ENCODE measurements at regions not wholly inside any gene's neighbourhood (a gene's known extent, or its start where the extent isn't known, plus 50 kb on each side); places are given as distances from the start of the nearest gene placed in this dataset.

DNA sequence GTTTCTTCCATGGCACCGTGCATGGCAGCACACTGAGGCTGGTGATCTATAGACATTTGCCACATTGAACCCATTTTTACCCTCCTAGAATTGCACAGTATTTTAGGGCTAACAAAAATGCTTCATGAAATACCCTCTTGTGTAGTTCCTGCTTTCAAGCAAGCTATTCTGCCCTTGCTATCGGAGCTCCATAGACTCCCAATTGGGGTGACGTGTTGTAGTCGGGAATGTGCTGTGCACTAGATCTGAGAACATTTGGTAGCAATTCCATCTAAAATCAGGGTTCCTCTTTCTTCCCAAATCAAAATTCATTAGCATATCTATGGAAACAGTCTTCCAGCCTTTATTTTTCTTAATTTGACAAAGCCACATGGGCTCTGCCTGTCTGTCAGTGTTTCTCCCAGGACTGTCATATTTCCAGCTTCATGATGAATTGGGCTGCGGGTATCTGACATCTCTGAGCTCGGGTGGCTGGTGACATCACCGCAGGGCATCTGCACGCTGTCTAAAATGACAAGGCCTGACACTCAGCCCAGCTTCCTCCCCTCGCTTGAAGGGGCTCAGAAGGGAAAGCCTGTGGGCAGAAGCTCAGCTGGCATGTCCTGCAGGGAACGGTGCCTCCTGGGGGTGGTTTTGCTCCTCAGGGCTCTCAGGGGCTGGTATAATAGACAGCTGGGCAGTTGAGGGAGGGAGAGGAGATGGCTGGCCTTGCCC is 406.4 kb downstream of the QKI start:
- Mint-ChIP-seq H3K27me3 (peaks cover 6 to 9% of the 10 kb centered on the region in 2 donors), H3K4me1 (no peaks in the 10 kb centered on the region), H3K36me3 (no peaks in the 10 kb centered on the region), H3K4me3 (no peak overlapping the region), H3K9me3 (peaks cover 0 to 2% (median 0%) of the 10 kb centered on the region in 5 donors), H3K27ac (no peak overlapping the region)
- H3K27me3 ChIP-seq (ENCODE audit: insufficient read depth, low read length, poor library complexity, severe bottlenecking), result no peaks in the 10 kb centered on the region
- no peaks in the 10 kb centered on the region for H3K36me3 ChIP-seq (ENCODE audit: insufficient read depth, low read length)
- H3K27ac ChIP-seq (ENCODE audit: low read depth, low read length), result no peak overlapping the region
- H3K4me3 ChIP-seq (ENCODE audit: low read length), result no peak overlapping the region
- POLR2A ChIA-PET, result no interaction called here
- H3K4me1 ChIP-seq (ENCODE audit: insufficient read depth, low read length), result no peaks in the 10 kb centered on the region
- no peak for DNase-seq
- no peaks in the 10 kb centered on the region for H3K9me3 ChIP-seq (ENCODE audit: low read length)
- CTCF ChIA-PET, result interaction anchor here (1.5 kb wide), 1 partner anchor 13 kb away, joined by 3 read pairs; no protein-coding TSS in a partner anchor

DNA sequence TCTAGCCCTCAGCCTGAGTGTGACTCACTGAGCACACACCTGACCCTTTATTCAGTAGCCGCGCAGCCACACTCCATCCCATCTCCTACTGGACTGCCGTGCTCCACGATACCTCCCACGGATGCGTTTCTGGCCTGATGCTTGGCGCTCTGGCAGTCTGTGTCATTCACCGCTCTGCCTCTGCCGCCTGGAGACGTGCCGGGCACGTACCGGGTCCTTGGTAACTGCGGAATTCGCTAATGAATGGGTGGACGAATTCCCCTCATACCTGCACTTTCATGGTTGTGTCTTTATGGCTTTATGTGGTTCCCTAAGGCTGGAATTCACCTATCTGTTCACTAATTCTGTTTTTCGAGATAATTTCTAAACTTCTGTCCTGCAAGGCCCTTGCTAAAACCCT is 405.7 kb downstream of the QKI start:
- CTCF ChIA-PET, result no interaction called here
- POLR2A ChIA-PET, result no interaction called here

DNA sequence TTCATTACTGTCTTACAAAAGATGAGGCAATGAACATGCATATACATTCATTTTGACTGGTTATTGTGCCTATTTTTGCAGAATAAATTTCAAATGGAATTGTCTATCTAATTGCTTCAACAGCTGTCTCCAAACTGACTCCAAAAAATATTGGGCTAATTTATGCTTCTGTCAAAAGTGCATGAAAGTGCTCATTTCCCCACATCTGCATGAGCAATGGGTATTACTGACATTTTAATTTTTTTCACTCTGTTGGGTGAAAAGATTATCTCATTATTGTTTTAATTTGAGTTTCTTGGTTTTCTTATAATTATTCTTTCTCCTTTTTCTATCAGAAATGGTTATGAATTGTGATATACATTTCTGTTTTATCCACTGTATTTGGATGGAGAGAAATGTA is 404.2 kb downstream of the QKI start:
- Mint-ChIP-seq H3K9me3 (peaks cover 0 to 2% (median 0%) of the 10 kb centered on the region in 5 donors), H3K27ac (no peak overlapping the region), H3K4me1 (peaks cover 0 to 2% (median 0%) of the 10 kb centered on the region in 3 donors), H3K4me3 (no peak overlapping the region), H3K27me3 (peaks cover 9 to 10% of the 10 kb centered on the region in 2 donors), H3K36me3 (no peaks in the 10 kb centered on the region)
- Histone ChIP-seq H3K27me3 (ENCODE audit: insufficient read depth, low read length, poor library complexity, severe bottlenecking) (no peaks in the 10 kb centered on the region), H3K4me3 (ENCODE audit: low read length) (no peak overlapping the region), H3K27ac (ENCODE audit: low read depth, low read length) (no peak overlapping the region), H3K9me3 (ENCODE audit: low read length) (no peaks in the 10 kb centered on the region), H3K36me3 (ENCODE audit: insufficient read depth, low read length) (no peaks in the 10 kb centered on the region), H3K4me1 (ENCODE audit: insufficient read depth, low read length) (no peaks in the 10 kb centered on the region)
- POLR2A ChIA-PET, result no interaction called here
- CTCF ChIA-PET, result no interaction called here
- no peak for DNase-seq

More for the DNA sequence above, 405.7 kb downstream of the QKI start:
- Mint-ChIP-seq H3K9me3 (peaks cover 0 to 2% (median 0%) of the 10 kb centered on the region in 5 donors), H3K27ac (peak overlapping the region in 1 of 8 donors; percentile 38), H3K4me3 (no peak overlapping the region), H3K4me1 (no peaks in the 10 kb centered on the region), H3K27me3 (peaks cover 7 to 9% of the 10 kb centered on the region in 2 donors), H3K36me3 (no peaks in the 10 kb centered on the region)
- H3K27me3 ChIP-seq (ENCODE audit: insufficient read depth, low read length, poor library complexity, severe bottlenecking), result no peaks in the 10 kb centered on the region
- H3K4me1 ChIP-seq (ENCODE audit: insufficient read depth, low read length), result no peaks in the 10 kb centered on the region
- H3K4me3 ChIP-seq (ENCODE audit: low read length), result no peak overlapping the region
- no peak overlapping the region for H3K27ac ChIP-seq (ENCODE audit: low read depth, low read length)
- no peaks in the 10 kb centered on the region for H3K36me3 ChIP-seq (ENCODE audit: insufficient read depth, low read length)
- DNase-seq, result no peak
- H3K9me3 ChIP-seq (ENCODE audit: low read length), result no peaks in the 10 kb centered on the region

DNA sequence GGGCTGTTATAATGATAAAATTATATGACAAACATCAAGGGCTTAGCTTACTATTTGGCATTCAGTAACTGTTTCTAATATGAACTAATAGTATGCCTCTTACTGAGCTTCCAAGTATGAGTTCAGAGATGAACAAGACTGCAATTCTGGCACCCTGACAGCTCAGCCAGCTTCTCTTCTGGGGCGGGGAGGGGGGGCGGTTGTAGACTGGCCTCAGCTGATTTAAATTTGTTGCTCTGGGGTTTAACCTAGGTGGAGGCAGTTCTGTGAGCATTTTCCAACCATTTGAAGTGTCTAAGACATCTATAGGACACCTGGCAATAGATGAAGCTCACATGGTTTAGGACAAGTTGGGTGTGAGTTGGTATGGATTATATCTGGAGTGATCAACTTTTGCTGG is 401.9 kb downstream of the QKI start:
- Histone ChIP-seq H3K27me3 (ENCODE audit: insufficient read depth, low read length, poor library complexity, severe bottlenecking) (no peaks in the 10 kb centered on the region), H3K4me3 (ENCODE audit: low read length) (no peak overlapping the region), H3K27ac (ENCODE audit: low read depth, low read length) (no peak overlapping the region), H3K36me3 (ENCODE audit: insufficient read depth, low read length) (no peaks in the 10 kb centered on the region), H3K4me1 (ENCODE audit: insufficient read depth, low read length) (no peaks in the 10 kb centered on the region), H3K9me3 (ENCODE audit: low read length) (no peaks in the 10 kb centered on the region)
- CTCF ChIA-PET, result interaction anchor here (1.3 kb wide), 1 partner anchor 11 kb away, joined by 4 read pairs; no protein-coding TSS in a partner anchor
- POLR2A ChIA-PET, result no interaction called here
- Mint-ChIP-seq H3K36me3 (no peaks in the 10 kb centered on the region), H3K27me3 (peaks cover 3 to 5% of the 10 kb centered on the region in 2 donors), H3K4me1 (peaks cover 0 to 2% (median 0%) of the 10 kb centered on the region in 3 donors), H3K4me3 (no peak overlapping the region), H3K27ac (peak overlapping the region in 1 of 8 donors; percentile 61), H3K9me3 (peaks cover 0 to 2% (median 0%) of the 10 kb centered on the region in 5 donors)
- DNase-seq, result no peak

DNA sequence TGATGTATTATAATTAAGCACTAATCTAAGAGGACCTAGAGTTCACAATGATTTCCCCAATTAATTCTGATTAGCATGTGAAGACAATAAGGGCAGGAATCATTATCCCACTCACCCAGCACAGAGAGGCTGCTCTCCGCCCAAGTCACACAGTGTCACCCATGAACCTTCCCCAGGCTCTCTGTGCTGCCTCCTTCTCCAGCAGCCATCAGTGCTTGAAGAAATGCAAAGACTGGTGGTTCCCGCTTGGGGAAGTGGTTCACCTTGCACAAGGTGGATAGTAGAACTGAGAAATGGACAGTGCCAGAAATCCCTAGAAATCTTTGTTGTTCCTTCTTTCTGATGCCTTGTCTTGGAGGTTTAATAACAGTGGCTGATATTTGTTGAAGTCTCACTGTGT is 401.3 kb downstream of the QKI start:
- H3K27me3 ChIP-seq (ENCODE audit: insufficient read depth, low read length, poor library complexity, severe bottlenecking), result no peaks in the 10 kb centered on the region
- H3K4me1 ChIP-seq (ENCODE audit: insufficient read depth, low read length), result no peaks in the 10 kb centered on the region
- Mint-ChIP-seq H3K4me3 (no peak overlapping the region), H3K27me3 (peaks cover 3 to 5% of the 10 kb centered on the region in 2 donors), H3K4me1 (peaks cover 0 to 2% (median 0%) of the 10 kb centered on the region in 3 donors), H3K27ac (no peak overlapping the region), H3K9me3 (peaks cover 0 to 2% (median 0%) of the 10 kb centered on the region in 5 donors), H3K36me3 (no peaks in the 10 kb centered on the region)
- ChIA-PET CTCF (interaction anchor here (1.3 kb wide), 1 partner anchor 11 kb away, joined by 4 read pairs; no protein-coding TSS in a partner anchor), POLR2A (no interaction called here)
- H3K4me3 ChIP-seq (ENCODE audit: low read length), result no peak overlapping the region
- H3K27ac ChIP-seq (ENCODE audit: low read depth, low read length), result no peak overlapping the region
- no peaks in the 10 kb centered on the region for H3K36me3 ChIP-seq (ENCODE audit: insufficient read depth, low read length)
- no peaks in the 10 kb centered on the region for H3K9me3 ChIP-seq (ENCODE audit: low read length)
- no peak for DNase-seq

DNA sequence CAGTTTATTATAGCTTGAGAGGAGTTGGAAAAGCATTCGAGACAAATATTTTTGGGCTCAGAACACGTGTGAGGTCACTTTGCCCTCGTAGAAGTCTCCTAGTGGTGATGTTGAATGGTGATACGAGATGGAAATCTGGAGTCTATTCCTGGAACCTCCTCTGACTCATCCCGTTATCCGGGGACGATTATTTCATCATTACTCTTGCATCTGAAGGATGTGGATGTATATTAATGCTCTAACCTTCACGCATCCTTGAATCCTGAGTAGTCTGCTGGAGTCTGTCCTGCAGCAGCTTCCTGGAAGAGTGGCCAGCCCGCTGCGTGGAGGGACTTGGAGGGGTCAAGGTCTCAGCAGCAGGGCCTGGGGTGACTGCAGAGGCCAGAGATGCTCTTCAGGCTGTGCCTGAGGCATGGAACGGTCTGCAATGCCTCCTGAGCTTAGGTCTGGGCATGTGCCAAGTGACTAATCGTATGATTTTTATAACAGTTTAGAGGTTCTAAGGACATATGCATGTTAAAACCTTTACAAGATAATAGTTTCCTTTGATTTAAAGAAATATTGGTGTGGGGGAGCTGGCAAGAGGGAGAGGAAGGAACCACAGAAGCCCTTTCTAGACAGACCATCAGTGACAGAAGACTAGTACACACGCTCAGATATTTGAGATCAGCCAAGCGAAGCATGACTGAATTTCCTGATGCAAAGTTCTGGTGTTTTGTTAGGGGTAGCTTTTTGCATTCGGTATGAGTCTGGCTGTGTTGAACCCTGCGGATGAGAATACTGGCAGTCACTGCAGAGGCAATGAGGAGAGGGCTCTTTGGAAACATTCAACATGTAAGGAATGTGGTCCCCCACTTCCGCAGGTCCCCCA is 400.2 kb downstream of the QKI start:
- no peaks in the 10 kb centered on the region for H3K36me3 ChIP-seq (ENCODE audit: insufficient read depth, low read length)
- no peaks in the 10 kb centered on the region for H3K4me1 ChIP-seq (ENCODE audit: insufficient read depth, low read length)
- DNase-seq, result no peak
- H3K4me3 Mint-ChIP-seq, result no peak overlapping the region
- POLR2A ChIA-PET, result no interaction called here
- H3K27me3 ChIP-seq (ENCODE audit: insufficient read depth, low read length, poor library complexity, severe bottlenecking), result no peaks in the 10 kb centered on the region
- no peaks in the 10 kb centered on the region for H3K9me3 Mint-ChIP-seq
- H3K27ac ChIP-seq (ENCODE audit: low read depth, low read length), result no peak overlapping the region
- CTCF ChIA-PET, result no interaction called here
- no peak overlapping the region for H3K4me3 ChIP-seq (ENCODE audit: low read length)
- peaks cover 0 to 2% (median 0%) of the 10 kb centered on the region in 3 donors for H3K4me1 Mint-ChIP-seq
- no peaks in the 10 kb centered on the region for H3K9me3 ChIP-seq (ENCODE audit: low read length)
- H3K27ac Mint-ChIP-seq, result no peak overlapping the region
- H3K36me3 Mint-ChIP-seq, result no peaks in the 10 kb centered on the region
- H3K27me3 Mint-ChIP-seq, result peaks cover 3 to 5% of the 10 kb centered on the region in 2 donors

DNA sequence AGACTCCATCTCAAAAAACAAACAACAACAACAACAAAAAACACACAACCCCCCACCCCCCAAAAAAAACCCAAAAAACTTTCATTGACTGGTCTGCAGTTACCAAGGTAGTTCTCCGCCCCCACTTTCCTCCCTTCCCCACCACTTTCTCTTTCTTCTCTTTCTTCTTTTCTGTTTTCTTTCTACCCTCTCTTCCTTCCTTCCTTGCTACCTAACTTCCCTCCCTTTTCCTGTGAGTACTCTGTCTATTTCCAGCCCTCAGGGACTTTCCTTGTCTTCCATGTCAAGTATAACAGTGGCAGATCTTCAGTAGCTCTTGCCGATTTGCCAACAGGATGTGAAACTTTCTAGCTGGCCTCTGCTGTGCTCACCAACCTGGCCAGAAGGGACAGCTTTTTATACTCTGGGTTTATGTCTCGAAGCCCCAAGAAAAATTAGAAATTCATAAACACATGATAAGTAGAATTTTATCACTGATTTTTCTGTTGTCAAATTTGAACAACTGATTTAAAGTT is 399.5 kb downstream of the QKI start:
- Mint-ChIP-seq H3K9me3 (no peaks in the 10 kb centered on the region), H3K36me3 (no peaks in the 10 kb centered on the region), H3K27me3 (peaks cover 3% of the 10 kb centered on the region in 2 donors), H3K4me1 (peaks cover 0 to 2% (median 0%) of the 10 kb centered on the region in 3 donors), H3K27ac (no peak overlapping the region), H3K4me3 (no peak overlapping the region)
- ChIA-PET POLR2A (no interaction called here), CTCF (no interaction called here)
- no peaks in the 10 kb centered on the region for H3K27me3 ChIP-seq (ENCODE audit: insufficient read depth, low read length, poor library complexity, severe bottlenecking)
- H3K4me3 ChIP-seq (ENCODE audit: low read length), result no peak overlapping the region
- no peaks in the 10 kb centered on the region for H3K36me3 ChIP-seq (ENCODE audit: insufficient read depth, low read length)
- H3K4me1 ChIP-seq (ENCODE audit: insufficient read depth, low read length), result no peaks in the 10 kb centered on the region
- H3K9me3 ChIP-seq (ENCODE audit: low read length), result no peaks in the 10 kb centered on the region
- H3K27ac ChIP-seq (ENCODE audit: low read depth, low read length), result no peak overlapping the region
- no peak for DNase-seq

DNA sequence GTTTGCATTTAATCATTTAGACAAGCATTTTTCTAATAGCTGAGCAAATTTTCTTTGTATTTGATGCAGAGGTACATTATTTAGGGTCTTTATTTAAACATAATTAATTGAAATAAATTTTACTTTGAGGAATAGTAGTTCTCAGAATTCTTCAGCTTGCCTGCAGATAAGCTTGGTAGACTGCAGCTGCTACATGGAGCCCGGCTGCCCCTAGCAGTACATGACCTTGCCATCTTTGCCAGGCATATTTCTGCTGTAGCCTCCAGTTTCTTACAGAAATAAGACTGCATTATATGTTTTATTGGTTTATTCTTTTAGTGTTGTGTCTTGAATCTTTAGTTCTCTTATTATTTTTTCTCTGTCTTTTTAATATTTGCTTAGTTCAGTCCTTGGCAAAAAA is 396.8 kb downstream of the QKI start:
- Mint-ChIP-seq H3K36me3 (no peaks in the 10 kb centered on the region), H3K27ac (no peak overlapping the region), H3K9me3 (no peaks in the 10 kb centered on the region), H3K4me3 (no peak overlapping the region), H3K4me1 (peaks cover 0 to 2% (median 0%) of the 10 kb centered on the region in 3 donors), H3K27me3 (peaks cover 3 to 4% of the 10 kb centered on the region in 2 donors)
- H3K9me3 ChIP-seq (ENCODE audit: low read length), result no peaks in the 10 kb centered on the region
- no peak overlapping the region for H3K4me3 ChIP-seq (ENCODE audit: low read length)
- H3K4me1 ChIP-seq (ENCODE audit: insufficient read depth, low read length), result no peaks in the 10 kb centered on the region
- no peaks in the 10 kb centered on the region for H3K36me3 ChIP-seq (ENCODE audit: insufficient read depth, low read length)
- no peaks in the 10 kb centered on the region for H3K27me3 ChIP-seq (ENCODE audit: insufficient read depth, low read length, poor library complexity, severe bottlenecking)
- DNase-seq, result no peak
- ChIA-PET POLR2A (no interaction called here), CTCF (no interaction called here)
- no peak overlapping the region for H3K27ac ChIP-seq (ENCODE audit: low read depth, low read length)
